UCSD-AML1 (cell line): ENCODE measurements at regions not wholly inside any gene's neighbourhood (a gene's known extent, or its start where the extent isn't known, plus 50 kb on each side); places are given as distances from the start of the nearest gene placed in this dataset.

Source experiments
- DNase-seq: peaks from one replicate; lab custom pipeline; 2025; ENCODE audit not compliant: unreplicated experiment; lab: John Stamatoyannopoulos, UW

- no peak for DNase-seq
Measured at GRCh38 chr2:107290041-107290440, 404.1 kb upstream of the ST6GAL2 start.

- DNase-seq: no peak
Measured at GRCh38 chr2:107303964-107304363, 418.0 kb upstream of the ST6GAL2 start.

- DNase-seq: no peak
Measured at GRCh38 chr2:107305966-107306365, 420.0 kb upstream of the ST6GAL2 start.

GRCh38 chr2:107306881-107307280 lies 420.9 kb upstream of the ST6GAL2 start:
- no peak for DNase-seq

- DNase-seq: no peak
Measured at GRCh38 chr2:107308835-107309234, 422.9 kb upstream of the ST6GAL2 start.

- DNase-seq: no peak
Measured at GRCh38 chr2:107312240-107312639, 426.3 kb upstream of the ST6GAL2 start.

- DNase-seq: no peak
Measured at GRCh38 chr2:107313316-107313715, 427.3 kb upstream of the ST6GAL2 start.

GRCh38 chr2:107320881-107321280 lies 434.9 kb upstream of the ST6GAL2 start:
- no peak for DNase-seq

- DNase-seq: no peak
Measured at GRCh38 chr2:107322416-107322815, 436.4 kb upstream of the ST6GAL2 start.

- DNase-seq: no peak
Measured at GRCh38 chr2:107323946-107324565, 438.1 kb upstream of the ST6GAL2 start.

GRCh38 chr2:107325981-107326786 lies 440.2 kb upstream of the ST6GAL2 start:
- DNase-seq: no peak

- no peak for DNase-seq
Measured at GRCh38 chr2:107334306-107334705, 448.3 kb upstream of the ST6GAL2 start.

- no peak for DNase-seq
Measured at GRCh38 chr2:107336526-107336925, 450.6 kb upstream of the ST6GAL2 start.

- DNase-seq: no peak
Measured at GRCh38 chr2:107337209-107337898, 451.4 kb upstream of the ST6GAL2 start.

GRCh38 chr2:107338059-107338458 lies 452.1 kb upstream of the ST6GAL2 start:
- no peak for DNase-seq

GRCh38 chr2:107338571-107338970 lies 452.6 kb upstream of the ST6GAL2 start:
- DNase-seq: no peak

GRCh38 chr2:107340955-107341354 lies 455.0 kb upstream of the ST6GAL2 start:
- no peak for DNase-seq

GRCh38 chr2:107349329-107349728 lies 463.4 kb upstream of the ST6GAL2 start:
- no peak for DNase-seq

- no peak for DNase-seq
Measured at GRCh38 chr2:107354175-107354574, 468.2 kb upstream of the ST6GAL2 start.

- DNase-seq: no peak
Measured at GRCh38 chr2:107358362-107358761, 468.3 kb upstream of the RGPD4 start.

- DNase-seq: no peak
Measured at GRCh38 chr2:107359021-107359420, 467.7 kb upstream of the RGPD4 start.

GRCh38 chr2:107361751-107362381 lies 464.8 kb upstream of the RGPD4 start:
- DNase-seq: no peak
